ENCODE measurements at regions not wholly inside any gene's neighbourhood (a gene's known extent, or its start where the extent isn't known, plus 50 kb on each side); places are given as distances from the start of the nearest gene placed in this dataset.

DNA sequence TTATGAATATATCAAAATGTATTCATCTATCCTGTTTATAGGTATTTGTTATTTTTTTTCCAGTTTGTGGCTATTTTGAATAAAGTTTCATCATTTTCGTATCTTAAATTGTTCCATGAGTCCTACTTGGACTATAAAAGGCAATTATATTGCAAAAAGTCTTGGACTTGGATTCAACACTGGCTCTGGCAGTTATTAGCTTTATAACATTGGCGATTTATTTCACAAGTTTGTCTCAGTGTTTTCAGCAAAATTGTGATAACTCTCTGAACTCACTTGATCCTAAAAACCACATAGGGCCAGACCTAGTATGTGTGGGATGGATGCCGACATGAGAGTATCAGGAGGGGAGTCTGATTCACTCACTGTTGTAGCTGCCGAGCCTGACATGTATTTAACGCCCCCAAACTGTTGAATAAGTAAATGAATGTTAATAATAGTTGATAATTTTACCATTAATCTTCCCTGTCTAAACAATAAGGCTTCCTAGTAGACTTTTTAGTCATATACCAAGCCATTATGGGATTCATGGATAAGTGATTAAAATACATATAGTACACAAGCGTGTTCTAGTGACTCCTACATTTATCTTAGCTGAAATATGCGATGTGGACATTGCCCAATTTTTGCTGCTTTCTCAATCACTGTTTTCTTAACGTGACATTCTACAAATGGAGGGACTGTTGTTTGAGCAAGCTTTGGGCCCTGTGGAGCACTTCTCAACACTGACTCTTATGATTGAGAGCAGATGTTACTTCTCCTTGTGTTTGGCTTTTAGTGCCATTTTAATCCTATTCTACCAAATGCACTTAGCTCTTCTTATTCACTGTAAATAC is 907.6 kb downstream of the EPHA4 start:
- no peak for TF ChIP-seq CTCF (IDR thresholded peaks at IDR 0.05; ENCODE audit: insufficient read depth, low read length, poor library complexity, severe bottlenecking)
- Histone ChIP-seq H3K4me3 (ENCODE audit: low read depth, low read length) (no peak overlapping the region), H3K36me3 (ENCODE audit: control insufficient read depth, insufficient read depth, low read length) (no peaks in the 10 kb centered on the region), H3K27me3 (ENCODE audit: control insufficient read depth, insufficient read depth, low read length) (no peaks in the 10 kb centered on the region)
- no peak for DNase-seq (ENCODE audit: low read depth)

DNA sequence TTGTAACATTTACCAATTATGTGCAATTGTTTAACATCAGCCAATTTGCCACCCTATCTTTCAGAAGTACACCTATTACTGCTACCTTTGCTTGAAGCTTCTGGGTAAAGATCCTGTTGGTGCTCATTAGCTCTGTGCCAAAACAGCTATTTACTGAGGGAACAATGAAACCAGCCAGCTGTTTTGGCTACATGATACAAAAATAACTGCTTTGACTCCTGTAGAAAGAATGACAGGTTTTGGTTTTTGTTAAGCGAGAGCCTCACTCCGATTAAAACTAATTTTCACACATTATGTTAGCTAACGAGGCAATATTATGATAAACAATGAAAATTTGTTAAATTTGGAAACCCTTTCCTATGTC is 907.0 kb downstream of the EPHA4 start:
- no peaks in the 10 kb centered on the region for H3K27me3 ChIP-seq (ENCODE audit: control insufficient read depth, insufficient read depth, low read length)
- H3K4me3 ChIP-seq (ENCODE audit: low read depth, low read length) = no peak overlapping the region
- no peak for DNase-seq (ENCODE audit: low read depth)
- TF ChIP-seq CTCF (IDR thresholded peaks at IDR 0.05; ENCODE audit: insufficient read depth, low read length, poor library complexity, severe bottlenecking) = no peak
- no peaks in the 10 kb centered on the region for H3K36me3 ChIP-seq (ENCODE audit: control insufficient read depth, insufficient read depth, low read length)

DNA sequence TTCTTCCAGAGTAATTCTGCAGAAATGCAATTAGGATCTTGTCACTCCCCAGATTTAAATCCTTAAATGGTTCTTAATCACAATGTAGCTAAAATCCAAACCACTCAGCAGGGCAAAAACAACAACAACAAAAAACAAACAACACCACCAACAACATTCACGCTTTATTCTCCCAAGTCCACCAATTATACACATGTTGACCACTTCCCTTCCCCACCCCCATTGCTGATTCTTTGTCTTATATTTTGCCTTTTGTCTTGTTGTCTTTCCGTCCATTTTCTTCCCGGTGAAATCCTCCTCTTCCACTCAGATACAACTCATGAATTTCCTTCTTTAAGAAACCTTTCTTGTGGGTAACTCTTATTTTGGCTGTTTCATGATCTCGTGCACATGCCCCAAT is 902.8 kb downstream of the EPHA4 start:
- H3K27me3 ChIP-seq (ENCODE audit: control insufficient read depth, insufficient read depth, low read length) = no peaks in the 10 kb centered on the region
- DNase-seq (ENCODE audit: low read depth) = no peak

DNA sequence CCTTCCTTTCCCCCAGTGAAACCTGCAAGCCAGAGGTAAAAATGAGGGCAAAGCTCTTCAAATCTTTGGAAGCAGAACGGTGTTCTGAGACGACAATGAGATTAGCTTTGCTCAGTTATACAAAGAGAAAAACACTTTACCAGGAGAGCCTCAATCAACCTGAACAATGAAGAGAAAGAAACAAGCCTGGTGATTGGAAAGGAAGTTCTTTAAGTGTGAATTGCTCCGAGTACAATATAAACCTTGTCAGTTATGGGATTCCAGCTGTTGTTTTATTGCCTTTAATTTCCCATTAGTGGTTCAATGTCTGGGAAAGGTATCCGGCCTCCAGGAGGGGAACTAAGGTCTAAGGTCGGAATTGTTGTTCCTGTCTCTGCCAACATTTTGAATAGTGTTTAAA is 901.6 kb downstream of the EPHA4 start:
- no peak overlapping the region for H3K4me3 ChIP-seq (ENCODE audit: low read depth, low read length)
- no peak for TF ChIP-seq CTCF (IDR thresholded peaks at IDR 0.05; ENCODE audit: insufficient read depth, low read length, poor library complexity, severe bottlenecking)
- DNase-seq (ENCODE audit: low read depth) = no peak
- H3K36me3 ChIP-seq (ENCODE audit: control insufficient read depth, insufficient read depth, low read length) = no peaks in the 10 kb centered on the region
- H3K27me3 ChIP-seq (ENCODE audit: control insufficient read depth, insufficient read depth, low read length) = no peaks in the 10 kb centered on the region

More for the DNA sequence above, 902.8 kb downstream of the EPHA4 start:
- H3K36me3 ChIP-seq (ENCODE audit: control insufficient read depth, insufficient read depth, low read length) = no peaks in the 10 kb centered on the region
- no peak for TF ChIP-seq CTCF (IDR thresholded peaks at IDR 0.05; ENCODE audit: insufficient read depth, low read length, poor library complexity, severe bottlenecking)
- H3K4me3 ChIP-seq (ENCODE audit: low read depth, low read length) = no peak overlapping the region

DNA sequence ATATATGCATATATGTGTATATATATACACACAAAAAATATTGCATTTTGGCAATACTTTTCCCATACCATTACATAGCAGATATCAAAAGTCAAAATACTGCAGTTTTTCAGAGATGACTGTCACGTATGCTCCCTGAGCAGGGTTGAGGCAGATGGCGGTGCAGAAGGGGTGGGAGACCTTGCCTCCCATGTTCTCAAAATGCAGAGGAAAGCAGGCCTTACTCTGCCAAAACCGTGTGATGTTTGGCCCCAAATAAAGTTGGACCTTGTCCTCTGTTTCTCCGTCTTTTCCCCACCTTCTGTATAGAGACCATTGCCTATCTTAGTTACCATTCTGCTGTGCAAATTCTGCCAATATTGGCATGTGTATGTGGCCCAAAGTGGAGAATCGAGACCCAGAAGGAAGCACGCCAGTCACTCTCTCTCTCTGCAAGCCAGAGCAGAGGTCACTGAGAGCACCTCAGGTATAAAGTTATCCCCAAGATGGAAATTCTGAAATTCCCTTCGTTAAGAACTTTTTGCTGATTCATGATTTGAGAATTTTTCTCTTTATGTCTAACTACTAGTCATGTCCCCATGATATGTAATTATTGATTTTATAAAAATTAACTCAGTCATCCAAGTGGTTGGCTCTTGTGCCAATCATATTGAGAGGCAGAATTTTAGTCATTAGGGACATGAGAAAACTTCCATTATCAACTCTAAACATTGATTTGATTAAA is 898.8 kb downstream of the EPHA4 start:
- Histone ChIP-seq H3K27me3 (ENCODE audit: control insufficient read depth, insufficient read depth, low read length) (no peaks in the 10 kb centered on the region), H3K36me3 (ENCODE audit: control insufficient read depth, insufficient read depth, low read length) (no peaks in the 10 kb centered on the region), H3K4me3 (ENCODE audit: low read depth, low read length) (no peak overlapping the region)
- no peak for TF ChIP-seq CTCF (IDR thresholded peaks at IDR 0.05; ENCODE audit: insufficient read depth, low read length, poor library complexity, severe bottlenecking)
- no peak for DNase-seq (ENCODE audit: low read depth)

Data from kidney epithelial cell (primary cell).